Stimulated activated naive CD4-positive, alpha-beta T cell (primary cell): ENCODE measurements at regions not wholly inside any gene's neighbourhood (a gene's known extent, or its start where the extent isn't known, plus 50 kb on each side); places are given as distances from the start of the nearest gene placed in this dataset.
"Not testable (repeated sequence)": the region's sequence is repeated elsewhere in the genome, so short reads cannot be mapped to it uniquely, and the experiment has no call there.

Experiments used
- DNase-seq, 6 experiments: peaks; one replicate each; lab custom pipeline; 2025; lab: John Stamatoyannopoulos, UW

DNA sequence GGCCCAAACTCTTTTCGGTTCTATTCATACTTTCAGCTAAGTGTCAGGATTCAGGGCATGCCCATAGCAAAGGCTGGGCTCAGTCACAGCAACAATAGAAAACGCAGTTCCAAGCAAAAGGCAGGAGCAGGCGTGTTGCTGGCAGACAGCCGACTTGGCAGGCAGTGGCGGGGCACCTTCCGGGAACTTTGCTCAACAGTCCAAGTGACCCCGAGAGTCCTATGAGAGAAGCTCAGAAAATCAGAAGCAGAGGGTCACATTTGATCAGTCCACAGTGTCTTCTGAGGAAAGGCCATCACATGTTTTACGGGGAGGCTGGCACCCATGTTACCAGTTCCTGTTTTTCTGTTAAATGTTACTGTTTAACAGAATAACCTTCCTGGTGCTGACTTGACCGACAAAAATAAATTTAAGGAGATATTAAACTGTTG, 115.0 kb downstream of the DACT1 start:
- no peak for DNase-seq

GRCh38 chr14:58755031-58755925, 117.5 kb downstream of the DACT1 start:
- no peak for DNase-seq

DNA sequence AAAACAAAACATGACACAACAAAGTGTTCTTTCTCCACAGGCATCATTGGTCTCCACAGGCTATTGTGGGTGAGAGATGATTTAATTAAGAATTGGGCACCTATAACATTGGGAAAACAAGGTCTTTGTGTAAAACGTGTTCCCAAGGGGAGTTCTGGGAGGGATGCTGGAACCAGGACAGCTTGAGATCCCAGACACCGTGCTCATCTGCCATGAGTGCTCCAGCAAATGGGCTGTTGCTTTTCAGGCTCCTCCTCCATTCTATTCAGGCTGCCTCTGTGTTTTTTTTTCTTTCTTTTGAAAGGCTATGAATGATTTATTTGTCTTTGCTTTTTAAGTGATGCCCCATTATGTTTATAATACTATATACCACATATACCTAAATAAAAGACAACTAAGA, 122.4 kb downstream of the DACT1 start:
- no peak for DNase-seq

DNA sequence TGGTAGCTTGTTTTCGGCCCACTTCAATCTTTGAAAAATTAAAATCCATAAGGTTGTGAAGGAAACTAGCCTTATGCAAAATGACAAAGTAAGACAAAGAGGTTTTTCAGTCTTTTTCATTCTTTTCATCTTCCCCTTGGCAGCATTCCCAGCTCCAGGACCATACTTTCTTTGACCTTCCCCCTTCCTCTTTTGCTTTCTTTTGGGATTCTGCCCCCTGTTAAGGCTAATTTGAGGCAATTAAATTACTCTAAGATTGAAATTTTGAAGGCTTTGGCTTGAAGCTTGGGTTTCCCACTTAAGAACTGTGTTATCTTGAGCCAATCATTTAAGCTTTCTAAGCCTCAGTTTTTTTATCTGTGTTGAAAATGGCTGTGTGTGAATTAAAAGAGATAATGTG, 124.9 kb downstream of the DACT1 start:
- no peak for DNase-seq

DNA sequence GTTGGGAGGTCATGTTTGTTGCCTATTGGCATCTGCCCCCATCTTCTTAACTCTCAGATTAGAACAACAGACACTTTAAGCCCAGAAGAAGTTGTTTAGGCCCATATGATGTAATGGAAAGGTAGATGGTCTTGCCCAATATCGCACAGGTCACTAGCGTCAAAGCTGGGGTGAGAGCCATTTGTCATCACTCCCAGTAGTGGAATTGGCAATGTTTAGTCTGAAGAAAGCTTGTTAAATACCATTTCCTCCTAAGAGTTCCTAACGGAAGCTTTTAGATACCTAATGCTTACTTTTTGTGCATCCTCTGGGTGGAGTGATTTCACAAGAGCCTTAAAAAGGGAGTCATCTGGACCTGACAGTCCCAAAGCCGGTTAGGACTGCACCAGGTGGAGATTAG, 125.4 kb downstream of the DACT1 start:
- DNase-seq: no peak

DNA sequence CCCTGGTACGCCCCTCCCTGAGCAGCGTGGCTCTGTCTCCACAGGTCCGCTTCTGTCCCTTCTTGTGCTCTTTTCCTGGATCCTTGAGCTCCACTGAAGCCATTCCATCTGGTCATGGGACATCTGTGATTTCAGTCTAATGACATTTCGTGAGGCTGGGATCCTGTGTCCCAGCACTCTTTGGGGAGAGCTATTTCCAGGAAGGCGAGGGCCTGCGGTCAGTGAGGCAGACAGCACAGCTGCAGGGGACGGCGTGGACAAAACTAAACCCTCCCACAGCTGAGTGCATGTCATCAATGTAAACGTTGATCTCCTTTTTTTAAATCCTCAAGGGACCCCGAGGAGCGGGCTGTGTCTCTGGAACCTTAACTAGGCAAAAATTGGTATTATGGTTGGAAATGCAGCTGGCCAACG, 127.7 kb downstream of the DACT1 start:
- no peak for DNase-seq

DNA sequence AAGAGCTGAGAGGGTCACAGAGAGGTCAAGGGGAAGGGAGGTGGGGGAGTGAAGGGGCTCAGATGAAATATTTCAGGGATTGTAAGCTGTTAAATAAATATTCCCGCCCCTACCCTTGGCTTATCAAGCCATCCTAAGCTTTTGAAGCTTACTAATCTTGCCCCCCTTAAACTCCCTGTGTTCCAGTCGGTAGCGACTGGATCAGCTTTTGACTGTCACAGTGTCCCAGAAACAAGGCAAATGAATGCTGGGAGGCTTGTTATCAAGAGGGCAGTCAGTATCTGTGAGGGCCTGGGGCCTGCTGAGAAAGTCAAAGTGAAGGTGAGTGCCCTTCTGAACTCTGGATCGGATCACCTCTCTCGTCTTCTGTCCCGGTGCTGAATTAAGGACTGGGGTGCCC, 128.1 kb downstream of the DACT1 start:
- no peak for DNase-seq

- no peak for DNase-seq
Observed at GRCh38 chr14:58769011-58769643, 131.4 kb downstream of the DACT1 start.

GRCh38 chr14:58769771-58770170, 132.0 kb downstream of the DACT1 start:
- no peak for DNase-seq

GRCh38 chr14:58770491-58770982, 132.8 kb downstream of the DACT1 start:
- DNase-seq: no peak

DNA sequence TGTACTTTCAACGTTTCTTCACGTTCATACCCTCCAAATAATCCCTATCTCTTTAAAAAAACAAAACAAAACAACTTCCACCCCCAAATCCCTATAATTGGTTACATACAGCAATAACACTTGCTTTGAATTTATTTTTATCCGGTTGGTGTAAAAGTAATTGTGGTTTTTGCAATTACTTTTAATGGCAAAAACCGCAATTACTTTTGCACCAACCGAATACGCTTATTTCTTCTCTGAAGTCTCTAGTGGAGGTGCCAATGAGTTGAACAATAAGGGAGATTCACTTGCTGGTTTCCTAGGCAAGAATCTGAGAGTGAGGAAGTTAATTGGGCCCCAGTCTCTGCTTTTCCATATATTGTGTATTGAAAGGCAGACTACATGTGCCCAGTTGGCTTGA, 133.3 kb downstream of the DACT1 start:
- DNase-seq: no peak

DNA sequence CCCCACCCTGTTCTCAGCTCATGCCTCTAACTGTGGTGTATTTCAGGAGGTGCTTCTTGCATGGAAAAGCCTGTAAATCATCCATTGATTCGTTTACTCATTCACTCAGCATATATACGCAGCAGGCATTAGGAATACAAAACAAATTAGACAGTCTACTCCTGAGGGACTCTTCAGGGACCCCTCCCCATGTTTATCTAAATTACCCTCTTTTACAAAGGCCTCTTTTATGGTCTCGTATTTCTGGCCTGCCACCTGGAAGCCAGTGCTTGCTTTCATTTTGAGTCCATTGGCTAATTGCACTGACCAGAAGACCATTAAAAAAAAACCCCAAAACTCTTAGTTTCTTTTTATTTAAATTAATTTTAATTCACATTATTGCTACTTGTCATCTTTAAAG, 134.4 kb downstream of the DACT1 start:
- DNase-seq: no peak

DNA sequence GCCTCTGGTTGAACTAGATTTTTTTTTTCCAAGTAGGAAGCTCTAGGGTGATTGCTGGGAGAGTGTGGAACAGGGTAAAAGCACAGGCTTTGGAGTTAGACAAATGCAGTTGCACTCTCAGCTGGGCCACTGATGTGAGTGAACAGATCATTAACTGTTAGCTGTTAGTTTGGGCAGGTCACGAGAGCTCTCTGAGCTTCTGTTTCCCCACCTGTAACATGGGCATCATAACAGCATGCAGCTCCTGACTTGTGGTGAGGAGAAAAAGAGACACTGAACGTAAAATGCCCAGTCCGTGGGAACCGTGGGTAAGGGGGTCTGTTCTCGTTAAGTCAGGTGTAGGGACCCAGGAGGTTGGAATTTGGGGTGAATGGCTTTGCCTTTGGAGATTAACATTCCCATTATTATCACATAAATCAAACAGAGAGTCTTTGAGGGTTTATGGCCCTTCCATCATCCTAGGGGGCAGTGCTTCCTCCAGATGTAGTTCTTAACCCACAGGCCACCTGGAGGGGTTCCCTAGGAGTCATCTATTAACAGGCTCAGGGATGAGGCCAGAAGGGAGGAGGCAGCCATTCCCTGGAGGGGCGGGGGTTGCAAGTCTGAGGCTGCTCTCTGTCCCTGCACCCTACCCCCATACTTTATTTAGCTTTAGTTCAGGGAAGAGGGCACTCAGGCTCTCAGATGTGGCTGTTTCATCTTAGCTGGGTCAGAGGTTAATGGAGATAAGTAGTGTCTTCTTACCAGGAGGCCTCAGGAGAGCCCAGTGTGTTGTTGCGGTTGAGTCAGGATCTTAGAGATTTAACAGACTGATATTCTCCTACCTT, 135.2 kb downstream of the DACT1 start:
- no peak for DNase-seq

- no peak for DNase-seq
Observed at GRCh38 chr14:58774531-58774930, 136.8 kb downstream of the DACT1 start.

- DNase-seq: not testable (repeated sequence)
Observed at GRCh38 chr14:58775130-58775529, 137.4 kb downstream of the DACT1 start.

GRCh38 chr14:58776516-58776915, 138.8 kb downstream of the DACT1 start:
- no peak for DNase-seq

GRCh38 chr14:58777541-58777979, 139.8 kb downstream of the DACT1 start:
- no peak for DNase-seq

- DNase-seq: no peak
Observed at GRCh38 chr14:58778202-58778601, 140.4 kb downstream of the DACT1 start.

GRCh38 chr14:58779376-58779775, 141.6 kb downstream of the DACT1 start:
- no peak for DNase-seq

DNA sequence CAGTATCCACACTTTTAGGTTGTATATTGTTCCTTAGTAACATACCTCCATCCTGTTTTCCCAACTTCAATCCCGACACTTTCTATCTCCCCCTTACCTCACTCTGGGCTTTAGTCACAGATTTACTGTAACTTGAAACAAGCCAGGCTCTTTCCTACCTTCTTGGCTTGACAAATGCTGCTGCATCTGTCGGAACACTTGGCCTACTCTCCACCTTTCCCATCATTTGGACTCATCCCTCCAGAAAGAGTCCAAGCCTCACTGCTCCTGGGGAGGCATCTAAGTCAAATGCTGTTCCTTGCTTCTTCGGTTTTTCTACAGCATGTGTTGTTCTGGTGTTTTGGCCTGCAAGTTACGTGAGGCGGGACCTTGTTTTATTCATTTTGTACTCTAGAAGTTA, 142.4 kb downstream of the DACT1 start:
- no peak for DNase-seq

DNA sequence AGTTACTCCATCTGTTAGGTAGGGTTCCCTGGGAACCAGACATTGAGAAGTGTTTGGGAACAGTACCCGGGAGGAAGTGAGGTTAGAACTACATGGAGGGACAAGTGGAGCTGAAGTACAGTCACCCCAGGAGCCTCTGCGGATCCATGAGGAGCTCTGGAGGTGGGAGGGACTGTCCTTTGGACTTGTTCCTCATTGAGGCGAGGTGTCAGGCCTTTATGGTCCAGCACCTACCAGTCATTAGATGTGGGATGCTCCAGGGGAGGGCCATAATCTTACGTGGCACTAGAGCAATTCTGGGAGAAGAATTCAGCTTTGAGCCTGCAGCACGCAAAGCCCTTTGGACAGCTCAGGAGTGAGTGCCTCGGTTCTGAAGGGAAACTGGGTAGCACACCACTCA, 142.8 kb downstream of the DACT1 start:
- no peak for DNase-seq

DNA sequence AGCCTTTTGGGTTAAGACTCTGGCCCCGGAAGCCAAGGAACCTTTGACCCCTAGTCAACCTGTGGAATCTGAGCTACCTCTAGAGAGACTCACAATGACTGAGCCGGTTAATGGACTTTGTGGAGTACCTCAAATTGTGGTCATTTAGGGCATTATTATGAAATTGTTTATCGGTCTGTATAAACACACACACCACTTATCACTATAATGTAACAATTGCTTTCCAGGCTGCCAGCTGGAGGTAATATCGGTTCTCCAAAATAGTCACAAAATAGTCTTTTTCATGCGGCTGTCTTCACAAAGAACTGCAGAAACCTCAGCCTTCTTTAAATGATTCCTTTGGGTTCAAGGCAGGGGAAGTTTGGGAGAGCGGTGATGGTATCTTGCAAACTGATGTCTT, 144.2 kb downstream of the DACT1 start:
- DNase-seq: no peak
